Thymus (tissue), 11 donors: ENCODE measurements at regions not wholly inside any gene's neighbourhood (a gene's known extent, or its start where the extent isn't known, plus 50 kb on each side); places are given as distances from the start of the nearest gene placed in this dataset.

Source experiments
- DNase-seq, 9 donors: peaks; one replicate each; pipeline ENCODE4 v3.0.0-alpha.2; 2013; ENCODE audit warnings: low spot score in 9 of 9, low read depth in 6 of 9, missing footprints in 1 of 9
- H3K27ac ChIP-seq, 2 donors: one replicate each; pipeline ENCODE4 v1.5.1; 2013; ENCODE audit warnings: control low read depth in 1 of 2, low read depth in 1 of 2, low read length in 1 of 2, mild to moderate bottlenecking in 1 of 2, moderate library complexity in 1 of 2
- H3K27me3 ChIP-seq, 2 donors: one replicate each; pipeline ENCODE4 v1.5.1; 2013; ENCODE audit warnings: low read length in 1 of 2; ENCODE audit not compliant: control insufficient read depth in 2 of 2, insufficient read depth in 1 of 2
- H3K36me3 ChIP-seq, 2 donors: one replicate each; pipeline ENCODE4 v1.5.1; 2013; ENCODE audit warnings: low read length in 1 of 2, mild to moderate bottlenecking in 1 of 2, moderate library complexity in 1 of 2; ENCODE audit not compliant: control insufficient read depth in 2 of 2, insufficient read depth in 2 of 2
- H3K4me1 ChIP-seq, 2 donors: one replicate each; pipeline ENCODE4 v1.5.1; 2013; ENCODE audit warnings: low read length in 2 of 2; ENCODE audit not compliant: control insufficient read depth in 2 of 2, insufficient read depth in 2 of 2
- H3K4me3 ChIP-seq, 2 donors: one replicate each; pipeline ENCODE4 v1.5.1; 2013; ENCODE audit warnings: low read length in 2 of 2, control low read depth in 1 of 2, mild to moderate bottlenecking in 1 of 2
- H3K9me3 ChIP-seq, 2 donors: one replicate each; pipeline ENCODE4 v1.5.1; 2013; ENCODE audit warnings: low read length in 1 of 2, mild to moderate bottlenecking in 1 of 2; ENCODE audit not compliant: control insufficient read depth in 2 of 2, insufficient read depth in 1 of 2
- WGBS: extraction: QIAGEN DNeasy Blood & Tissue Kit; methylation state at CpG from one replicate; pipeline ENCODE4 v1.1.7; 2013; 5-methylcytosine and 5-hydroxymethylcytosine counted together
- donor health status: healthy.

GRCh38 chr7:26535483-26536007 is 243.9 kb downstream of the SNX10 start:
- peak in 1 of 9 donors; percentile 39 for DNase-seq
- Histone ChIP-seq H3K9me3 (no peaks in the 10 kb centered on the region), H3K27ac (peak overlapping the region in 1 of 2 donors; percentile 84), H3K27me3 (no peaks in the 10 kb centered on the region), H3K36me3 (no peaks in the 10 kb centered on the region), H3K4me1 (peaks cover 30 to 41% of the 10 kb centered on the region in 2 donors), H3K4me3 (no peak overlapping the region)
- WGBS = 93% methylated on average over 3 of the region's 3 CpGs

DNA sequence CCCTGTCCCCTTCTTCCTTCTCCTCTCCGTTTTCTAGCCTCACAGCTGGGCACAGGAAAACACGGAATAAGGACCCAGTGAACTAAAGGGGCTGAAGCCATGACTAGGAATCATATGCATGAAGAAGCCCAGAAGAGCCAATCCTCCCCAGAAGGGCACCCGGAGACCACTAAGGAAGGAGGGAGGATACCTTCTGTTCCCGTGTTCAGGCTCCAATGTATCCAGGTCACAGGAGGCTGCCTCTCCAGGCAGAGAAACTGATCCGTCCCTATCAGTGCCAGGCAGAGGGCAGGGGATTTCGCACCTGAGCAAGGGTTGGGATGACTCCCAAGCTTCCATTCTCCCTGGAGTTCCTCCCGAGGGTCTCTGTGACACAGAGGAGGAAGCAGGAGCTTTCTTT is 246.6 kb downstream of the SNX10 start:
- peaks cover 30 to 41% of the 10 kb centered on the region in 2 donors for H3K4me1 ChIP-seq
- peak overlapping the region in 1 of 2 donors; percentile 21 for H3K4me3 ChIP-seq
- no peaks in the 10 kb centered on the region for H3K9me3 ChIP-seq
- no peaks in the 10 kb centered on the region for H3K27me3 ChIP-seq
- no peak for DNase-seq
- no peaks in the 10 kb centered on the region for H3K36me3 ChIP-seq
- 67% methylated on average over 7 of the region's 7 CpGs for WGBS
- peak overlapping the region; percentile 3 to 88 for H3K27ac ChIP-seq

- Histone ChIP-seq H3K4me3 (peak overlapping the region in 1 of 2 donors; percentile 21), H3K4me1 (peaks cover 30 to 41% of the 10 kb centered on the region in 2 donors), H3K9me3 (no peaks in the 10 kb centered on the region), H3K36me3 (no peaks in the 10 kb centered on the region), H3K27ac (peak overlapping the region in 1 of 2 donors; percentile 88), H3K27me3 (no peaks in the 10 kb centered on the region)
- peak; percentile 37 to 90 (median 66) for DNase-seq
- WGBS = 7% methylated on average over 3 of the region's 3 CpGs
Observed at GRCh38 chr7:26538689-26539088, 247.0 kb downstream of the SNX10 start.

GRCh38 chr7:26543340-26543739 is 251.7 kb downstream of the SNX10 start:
- Histone ChIP-seq H3K9me3 (no peaks in the 10 kb centered on the region), H3K27me3 (no peaks in the 10 kb centered on the region), H3K4me1 (peaks cover 3 to 9% of the 10 kb centered on the region in 2 donors), H3K4me3 (no peak overlapping the region), H3K27ac (no peak overlapping the region), H3K36me3 (no peaks in the 10 kb centered on the region)
- no peak for DNase-seq
- 88% methylated on average over 10 of the region's 10 CpGs for WGBS

DNA sequence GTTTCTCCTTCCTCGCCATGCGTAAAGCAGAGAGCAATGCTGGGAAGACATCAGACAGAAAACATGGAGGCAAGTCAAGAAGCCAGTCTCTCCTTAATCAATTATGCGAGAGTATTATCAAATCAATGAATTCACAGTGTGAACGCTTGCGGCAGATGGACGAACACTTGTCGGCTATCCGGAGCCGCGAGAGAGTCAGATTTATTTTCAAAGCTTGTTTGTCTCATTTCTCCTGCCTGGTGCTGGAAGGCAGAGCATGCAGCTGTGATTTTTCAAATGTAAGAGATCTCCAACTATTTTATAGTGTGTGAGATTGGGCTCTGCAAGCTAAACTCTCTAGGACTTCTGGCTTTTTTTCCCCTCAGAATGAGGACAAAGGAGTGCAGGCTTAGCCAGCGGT is 252.3 kb downstream of the SNX10 start:
- Histone ChIP-seq H3K36me3 (no peaks in the 10 kb centered on the region), H3K4me1 (peaks cover 2 to 4% of the 10 kb centered on the region in 2 donors), H3K27me3 (no peaks in the 10 kb centered on the region), H3K9me3 (no peaks in the 10 kb centered on the region), H3K4me3 (no peak overlapping the region), H3K27ac (no peak overlapping the region)
- WGBS = 97% methylated on average over 11 of the region's 11 CpGs
- DNase-seq = no peak

- Histone ChIP-seq H3K27me3 (no peaks in the 10 kb centered on the region), H3K36me3 (no peaks in the 10 kb centered on the region), H3K27ac (no peak overlapping the region), H3K9me3 (no peaks in the 10 kb centered on the region), H3K4me3 (no peak overlapping the region), H3K4me1 (peaks cover 0 to 11% of the 10 kb centered on the region in 2 donors)
- DNase-seq = no peak
- 98% methylated on average over 13 of the region's 13 CpGs for WGBS
Observed at GRCh38 chr7:26546508-26547053, 254.9 kb downstream of the SNX10 start.

DNA sequence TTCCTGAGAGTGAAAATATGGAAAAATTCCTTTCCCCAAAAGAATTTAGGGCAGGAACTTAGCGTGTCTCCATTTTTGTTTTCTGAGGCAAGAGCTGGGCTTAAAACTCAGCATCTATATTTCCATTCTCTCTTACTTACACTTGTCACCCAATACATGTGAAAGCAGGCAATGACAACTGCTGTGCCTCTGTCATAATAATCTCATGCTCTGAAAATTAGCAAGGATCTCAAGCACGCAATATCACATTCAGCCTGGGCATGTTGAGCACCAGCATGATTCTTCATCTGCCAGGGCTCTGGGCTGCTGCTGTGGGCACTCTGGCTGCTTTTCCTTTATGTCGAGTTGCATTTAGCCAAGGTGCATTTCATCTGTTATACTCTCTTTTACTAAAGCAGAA is 255.5 kb downstream of the SNX10 start:
- Histone ChIP-seq H3K27ac (no peak overlapping the region), H3K4me3 (no peak overlapping the region), H3K36me3 (no peaks in the 10 kb centered on the region), H3K9me3 (no peaks in the 10 kb centered on the region), H3K27me3 (no peaks in the 10 kb centered on the region), H3K4me1 (peaks cover 0 to 11% of the 10 kb centered on the region in 2 donors)
- DNase-seq = no peak
- 98% methylated on average over 3 of the region's 3 CpGs for WGBS

GRCh38 chr7:26549281-26549944 is 257.8 kb downstream of the SNX10 start:
- no peak overlapping the region for H3K27ac ChIP-seq
- peak in 1 of 9 donors; percentile 32 for DNase-seq

GRCh38 chr7:26550492-26550891 is 258.8 kb downstream of the SNX10 start:
- WGBS = 87% methylated on average over 5 of the region's 5 CpGs
- H3K27ac ChIP-seq = no peak overlapping the region
- H3K27me3 ChIP-seq = no peaks in the 10 kb centered on the region
- no peak for DNase-seq
- no peaks in the 10 kb centered on the region for H3K36me3 ChIP-seq
- peaks cover 0 to 11% of the 10 kb centered on the region in 2 donors for H3K4me1 ChIP-seq
- H3K4me3 ChIP-seq = no peak overlapping the region
- no peaks in the 10 kb centered on the region for H3K9me3 ChIP-seq

More at GRCh38 chr7:26549281-26549944, 257.8 kb downstream of the SNX10 start:
- Histone ChIP-seq H3K4me1 (peaks cover 0 to 11% of the 10 kb centered on the region in 2 donors), H3K27me3 (no peaks in the 10 kb centered on the region), H3K9me3 (no peaks in the 10 kb centered on the region), H3K36me3 (no peaks in the 10 kb centered on the region), H3K4me3 (no peak overlapping the region)
- WGBS = 52% methylated on average over 11 of the region's 11 CpGs
